ENCODE measurements at regions not wholly inside any gene's neighbourhood (a gene's known extent, or its start where the extent isn't known, plus 50 kb on each side); places are given as distances from the start of the nearest gene placed in this dataset.

- no peak for TF ChIP-seq CTCF (IDR thresholded peaks at IDR 0.05; ENCODE audit: borderline replicate concordance, extremely low read depth, low read length, poor library complexity, severe bottlenecking)
- TF ChIP-seq EZH2 (IDR thresholded peaks at IDR 0.05; ENCODE audit: borderline replicate concordance, low read depth, low read length, severe bottlenecking): no peak
These were observed 276.6 kb downstream of the ZNF621 start for GRCh38 chr3:40801284-40801741.

Data from DND-41 (cell line).